ENCODE measurements at regions not wholly inside any gene's neighbourhood (a gene's known extent, or its start where the extent isn't known, plus 50 kb on each side); places are given as distances from the start of the nearest gene placed in this dataset.
A peak's percentile ranks its signal among the peaks of the same experiment; 100 is the strongest.

DNA sequence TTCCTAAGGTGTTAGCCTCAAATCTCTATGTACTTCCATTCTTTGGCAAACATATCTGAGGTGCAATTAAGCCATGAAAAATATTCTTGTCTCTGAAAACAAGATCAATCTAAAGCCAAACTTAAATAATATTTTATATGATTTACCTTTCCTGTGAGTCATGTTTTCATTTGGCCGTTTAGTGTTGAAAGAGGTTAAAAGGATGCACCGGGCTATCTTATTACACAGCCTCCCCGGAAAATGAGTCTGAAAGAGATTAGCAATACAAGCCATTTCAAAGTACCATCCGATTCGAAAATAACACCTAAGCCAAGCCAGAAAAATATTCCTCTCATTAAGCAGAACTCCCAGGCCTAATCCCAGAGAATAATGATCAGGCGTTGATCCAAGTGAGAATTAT lies 161.5 kb upstream of the EPHA5 start:
- Histone ChIP-seq H3K36me3 (ENCODE audit: control insufficient read depth in 2 of 2, extremely low read depth in 1 of 2, insufficient read depth in 2 of 2, low read length in 2 of 2) (no peaks in the 10 kb centered on the region), H3K9me3 (ENCODE audit: control insufficient read depth, low read depth, low read length) (no peaks in the 10 kb centered on the region), H3K4me2 (ENCODE audit: control insufficient read depth, extremely low read depth, insufficient read depth, low read depth, low read length) (no peak overlapping the region), H3K4me3 (ENCODE audit: control insufficient read depth in 2 of 3, extremely low read depth in 1 of 3, insufficient read depth in 2 of 3, low read depth in 1 of 3, low read length in 3 of 3) (no peak overlapping the region), H4K20me1 (ENCODE audit: control insufficient read depth, extremely low read depth, insufficient read depth, low read length) (no peaks in the 10 kb centered on the region), H3K79me2 (ENCODE audit: control insufficient read depth, insufficient read depth, low read length) (no peaks in the 10 kb centered on the region), H3K27me3 (ENCODE audit: control insufficient read depth, extremely low read depth, insufficient read depth, low read length) (no peaks in the 10 kb centered on the region), H3K4me1 (ENCODE audit: control insufficient read depth, extremely low read depth, insufficient read depth, low read length) (no peaks in the 10 kb centered on the region), H3K9ac (ENCODE audit: control insufficient read depth, extremely low read depth, insufficient read depth, low read length) (no peak overlapping the region), H3K9me1 (ENCODE audit: control insufficient read depth, extremely low read depth, insufficient read depth, low read length) (no peaks in the 10 kb centered on the region), H3K27ac (ENCODE audit: control insufficient read depth, insufficient read depth, low read length) (no peak overlapping the region), H2AFZ (ENCODE audit: control insufficient read depth, low read length) (no peak overlapping the region)
- dilution Hi-C loops (cut with MboI; ENCODE audit: extremely low pct_ligation_motif_present, low sequenced_read_pairs): no loop called here
- DNase-seq (ENCODE audit: low read depth, low spot score): no peak
- TF ChIP-seq CTCF (optimal IDR thresholded peaks at IDR 0.05 in 1 of 3, IDR thresholded peaks at IDR 0.05 in 1 of 3, conservative IDR thresholded peaks at IDR 0.05 in 1 of 3; ENCODE audit: extremely low read depth in 1 of 3, insufficient read depth in 2 of 3, low read length in 3 of 3): no peak
- FAIRE-seq: no peak

GRCh38 chr4:65825116-65825753 lies 154.9 kb upstream of the EPHA5 start:
- H3K4me2 ChIP-seq (ENCODE audit: control insufficient read depth, extremely low read depth, insufficient read depth, low read depth, low read length): no peak overlapping the region
- no peaks in the 10 kb centered on the region for H4K20me1 ChIP-seq (ENCODE audit: control insufficient read depth, extremely low read depth, insufficient read depth, low read length)
- H3K27ac ChIP-seq (ENCODE audit: control insufficient read depth, insufficient read depth, low read length): no peak overlapping the region
- H3K4me1 ChIP-seq (ENCODE audit: control insufficient read depth, extremely low read depth, insufficient read depth, low read length): peaks cover 4% of the 10 kb centered on the region
- H3K9me1 ChIP-seq (ENCODE audit: control insufficient read depth, extremely low read depth, insufficient read depth, low read length): no peaks in the 10 kb centered on the region
- H3K4me3 ChIP-seq (ENCODE audit: control insufficient read depth in 2 of 3, extremely low read depth in 1 of 3, insufficient read depth in 2 of 3, low read depth in 1 of 3, low read length in 3 of 3): no peak overlapping the region
- no peaks in the 10 kb centered on the region for H3K27me3 ChIP-seq (ENCODE audit: control insufficient read depth, extremely low read depth, insufficient read depth, low read length)
- FAIRE-seq: peak; percentile 66
- TF ChIP-seq CTCF (optimal IDR thresholded peaks at IDR 0.05 in 1 of 3, IDR thresholded peaks at IDR 0.05 in 1 of 3, conservative IDR thresholded peaks at IDR 0.05 in 1 of 3; ENCODE audit: extremely low read depth in 1 of 3, insufficient read depth in 2 of 3, low read length in 3 of 3) (no peak), EZH2 (IDR thresholded peaks at IDR 0.05; ENCODE audit: low read length) (no peak)
- no peak overlapping the region for H2AFZ ChIP-seq (ENCODE audit: control insufficient read depth, low read length)
- dilution Hi-C loops (cut with MboI; ENCODE audit: extremely low pct_ligation_motif_present, low sequenced_read_pairs): no loop called here
- no peaks in the 10 kb centered on the region for H3K36me3 ChIP-seq (ENCODE audit: control insufficient read depth in 2 of 2, extremely low read depth in 1 of 2, insufficient read depth in 2 of 2, low read length in 2 of 2)
- no peaks in the 10 kb centered on the region for H3K9me3 ChIP-seq (ENCODE audit: control insufficient read depth, low read depth, low read length)
- H3K79me2 ChIP-seq (ENCODE audit: control insufficient read depth, insufficient read depth, low read length): no peaks in the 10 kb centered on the region
- H3K9ac ChIP-seq (ENCODE audit: control insufficient read depth, extremely low read depth, insufficient read depth, low read length): no peak overlapping the region
- peak; percentile 1 for DNase-seq (ENCODE audit: low read depth, low spot score)

Data from keratinocyte (primary cell).